ENCODE measurements at regions not wholly inside any gene's neighbourhood (a gene's known extent, or its start where the extent isn't known, plus 50 kb on each side); places are given as distances from the start of the nearest gene placed in this dataset.

- no peak for TF ChIP-seq FOXM1 (IDR thresholded peaks at IDR 0.05; ENCODE audit: borderline replicate concordance)
- no peak for TF ChIP-seq TARDBP (IDR thresholded peaks at IDR 0.05)
- TF ChIP-seq ARNT (IDR thresholded peaks at IDR 0.05): no peak
- no peak for TF ChIP-seq CTBP1 (IDR thresholded peaks at IDR 0.05; ENCODE audit: borderline replicate concordance)
- no peak for TF ChIP-seq L3MBTL2 (conservative IDR thresholded peaks at IDR 0.05)
- no peak for TF ChIP-seq FOXK2 (IDR thresholded peaks at IDR 0.05)
- no peak for TF ChIP-seq SUZ12 (IDR thresholded peaks at IDR 0.05)
- no peak for TF ChIP-seq PKNOX1 (IDR thresholded peaks at IDR 0.05)
- no peak for TF ChIP-seq SP1 (IDR thresholded peaks at IDR 0.05)
- TF ChIP-seq LEF1 (IDR thresholded peaks at IDR 0.05; ENCODE audit: borderline replicate concordance): no peak
- TF ChIP-seq NFRKB (IDR thresholded peaks at IDR 0.05): no peak
- TF ChIP-seq FOXA1 (IDR thresholded peaks at IDR 0.05): no peak
- TF ChIP-seq HDGF (IDR thresholded peaks at IDR 0.05; ENCODE audit: borderline replicate concordance): no peak
- DNase-seq (ENCODE audit: extremely low spot score): no peak
- ChIA-PET CTCF (no interaction called here), POLR2A (no interaction called here)
These were observed 69.8 kb upstream of the LONRF3 start for GRCh38 chrX:118904664-118905063.
